Heart right ventricle (tissue), 16 donors: ENCODE measurements at regions not wholly inside any gene's neighbourhood (a gene's known extent, or its start where the extent isn't known, plus 50 kb on each side); places are given as distances from the start of the nearest gene placed in this dataset.

Source experiments
- ATAC-seq, 8 donors: fragments of 200-7000 bp; cut with Tn5 transposase; one replicate each; pipeline ENCODE4 v1.9.1; 2020; ENCODE audit warnings: mild to moderate bottlenecking in 8 of 8, moderate library complexity in 8 of 8, moderate number of reproducible peaks in 1 of 8
- DNase-seq, 2 donors: peaks; one replicate each; pipeline ENCODE4 v3.0.0-alpha.2; 2020
- H3K27ac ChIP-seq, 10 donors: fragments of 200-600 bp; sonication (generic) in 2 of 10; one replicate each; pipeline versions ENCODE4 v1.5.0 to v1.8.0; 2020 to 2022; ENCODE audit warnings: mild to moderate bottlenecking in 3 of 10
- H3K27me3 ChIP-seq, 7 donors: fragments of 200-600 bp; one replicate each; pipeline ENCODE4 v1.8.0; 2021 to 2022; ENCODE audit warnings: mild to moderate bottlenecking in 2 of 7
- H3K36me3 ChIP-seq, 9 donors: fragments of 200-600 bp; sonication (generic) in 1 of 9; one replicate each; pipeline versions ENCODE4 v1.5.0 to v1.8.0; 2020 to 2022; ENCODE audit warnings: mild to moderate bottlenecking in 2 of 9
- H3K4me1 ChIP-seq, 9 donors: fragments of 200-600 bp; sonication (generic) in 1 of 9; one replicate each; pipeline versions ENCODE4 v1.5.0 to v1.8.0; 2020 to 2022; ENCODE audit warnings: mild to moderate bottlenecking in 4 of 9
- H3K4me3 ChIP-seq, 10 donors: fragments of 200-600 bp; sonication (generic) in 2 of 10; one replicate each; pipeline versions ENCODE4 v1.5.0 to v1.8.0; 2020 to 2022; ENCODE audit warnings: mild to moderate bottlenecking in 7 of 10, moderate library complexity in 2 of 10
- H3K9me3 ChIP-seq, 11 donors: fragments of 200-600 bp in 10 of 11; sonication (generic) in 2 of 11; one replicate each; pipeline versions ENCODE4 v1.5.0 to v1.8.0; 2013 to 2022; ENCODE audit warnings: mild to moderate bottlenecking in 2 of 11, control low read depth in 1 of 11, moderate library complexity in 1 of 11
- CTCF ChIP-seq, 9 donors: fragments of 200-600 bp; sonication (generic) in 2 of 9; IDR thresholded peaks; one replicate each; pipeline versions ENCODE4 v1.5.0 to v1.8.0; 2021 to 2022; ENCODE audit warnings: antibody characterized with exemption in 9 of 9, mild to moderate bottlenecking in 5 of 9, moderate library complexity in 1 of 9
- WGBS, 2 donors: extraction: QIAGEN DNeasy Blood & Tissue Kit; methylation state at CpG; one replicate each; pipeline ENCODE4 v1.1.7; 2013; ENCODE audit warnings: inconsistent platforms in 1 of 2; 5-methylcytosine and 5-hydroxymethylcytosine counted together
- intact Hi-C, 10 donors: fragments of 100-400 bp; cut with DNase I; formaldehyde crosslinking; loops; one replicate each; pipeline versions ENCODE4 v1.11.1 to v1.14.2; 2022
- donor health status: Arrhythmogenic right ventricular cardiomyopathy.
- donor health status: ischemic (EF 13 %, LVEDD 7.1; RV severe dilation, severe dysfunction).
- donor health status: healthy with polysubstance abuse.
- donor health status: DM: no; HTN: yes; CAD: no.
- donor health status: DM: no; HTN: no; CAD: no.
- donor health status: ischemic (EF 25% LVEDD 6.9; RV normal size, moderate dysfunction).
- donor health status: ischemic (EF 25% LVEDD 5.7; RV mildly dilated, moderate dysfunction).
- donor health status: healthy.
- donor health status: DM: yes; HTN: yes; CAD: no.
- donor health status: Ischemic cardiomyopathy.
- donor health status: ischemic (EF 35%, LVEDD 5.7; RV mildly dilated, moderate dysfunction).
- donor health status: nonischemic (EF 11% LVEDD 7.7; RV severe dilation, severe dysfunction).
- donor health status: DM: yes; HTN: yes; CAD: no.
- donor health status: PGD.
- donor health status: ischemic (EF 29% LVEDD 5.4; RV normal size, mild dysfunction).
- donor health status: nonischemic (EF 23%, LVEDD 6.1; RV moderate dilation, normal function).

- no peaks in the 10 kb centered on the region for H3K4me1 ChIP-seq
- H3K36me3 ChIP-seq, result no peaks in the 10 kb centered on the region
- WGBS, 2 donors, result 89 to 94% methylated on average over 2 of the region's 2 CpGs
- ATAC-seq (no peak), DNase-seq (no peak)
- no peak overlapping the region for H3K27ac ChIP-seq
- TF ChIP-seq CTCF (IDR thresholded peaks at IDR 0.05), result no peak
- no peaks in the 10 kb centered on the region for H3K27me3 ChIP-seq
- no peak overlapping the region for H3K4me3 ChIP-seq
- intact Hi-C loops, result no loop called here
- no peaks in the 10 kb centered on the region for H3K9me3 ChIP-seq
Measured at GRCh38 chr2:84158605-84159004, 300.5 kb downstream of the SUCLG1 start.

GRCh38 chr2:84152462-84152861 lies 306.6 kb downstream of the SUCLG1 start:
- Histone ChIP-seq H3K27me3 (no peaks in the 10 kb centered on the region), H3K27ac (no peak overlapping the region), H3K4me1 (no peaks in the 10 kb centered on the region), H3K36me3 (no peaks in the 10 kb centered on the region), H3K4me3 (no peak overlapping the region), H3K9me3 (no peaks in the 10 kb centered on the region)
- no peak for TF ChIP-seq CTCF (IDR thresholded peaks at IDR 0.05)
- WGBS, 2 donors, result 67 to 70% methylated on average over 2 of the region's 2 CpGs
- no peak for DNase-seq
- intact Hi-C loops, result no loop called here
- no peak for ATAC-seq

- 85 to 86% methylated on average over 4 of the region's 4 CpGs for WGBS, 2 donors
Measured at GRCh38 chr2:84144345-84144744, 314.7 kb downstream of the SUCLG1 start.

GRCh38 chr2:84137034-84137433 lies 322.0 kb downstream of the SUCLG1 start:
- H3K4me3 ChIP-seq, result no peak overlapping the region
- ATAC-seq (no peak), DNase-seq (no peak)
- no peaks in the 10 kb centered on the region for H3K4me1 ChIP-seq
- no peak overlapping the region for H3K27ac ChIP-seq
- H3K36me3 ChIP-seq, result no peaks in the 10 kb centered on the region
- no peaks in the 10 kb centered on the region for H3K27me3 ChIP-seq
- 74 to 75% methylated on average over 3 of the region's 3 CpGs for WGBS, 2 donors
- no peak for TF ChIP-seq CTCF (IDR thresholded peaks at IDR 0.05)
- H3K9me3 ChIP-seq, result no peaks in the 10 kb centered on the region
- intact Hi-C loops, result no loop called here

More at GRCh38 chr2:84144345-84144744, 314.7 kb downstream of the SUCLG1 start:
- no peak overlapping the region for H3K4me3 ChIP-seq
- intact Hi-C loops, result no loop called here
- H3K4me1 ChIP-seq, result no peaks in the 10 kb centered on the region
- no peaks in the 10 kb centered on the region for H3K36me3 ChIP-seq
- ATAC-seq (no peak), DNase-seq (no peak)
- no peak overlapping the region for H3K27ac ChIP-seq
- TF ChIP-seq CTCF (IDR thresholded peaks at IDR 0.05), result no peak
- H3K9me3 ChIP-seq, result no peaks in the 10 kb centered on the region
- no peaks in the 10 kb centered on the region for H3K27me3 ChIP-seq

GRCh38 chr2:84132370-84132769 lies 326.7 kb downstream of the SUCLG1 start:
- Histone ChIP-seq H3K4me3 (no peak overlapping the region), H3K27ac (no peak overlapping the region), H3K27me3 (no peaks in the 10 kb centered on the region), H3K4me1 (no peaks in the 10 kb centered on the region), H3K36me3 (no peaks in the 10 kb centered on the region), H3K9me3 (no peaks in the 10 kb centered on the region)
- intact Hi-C loops, result no loop called here
- TF ChIP-seq CTCF (IDR thresholded peaks at IDR 0.05), result no peak
- ATAC-seq (no peak), DNase-seq (no peak)
- WGBS, 2 donors, result 32 to 77% methylated on average over 1 of the region's 1 CpG
